ENCODE measurements at regions not wholly inside any gene's neighbourhood (a gene's known extent, or its start where the extent isn't known, plus 50 kb on each side); places are given as distances from the start of the nearest gene placed in this dataset.

DNA sequence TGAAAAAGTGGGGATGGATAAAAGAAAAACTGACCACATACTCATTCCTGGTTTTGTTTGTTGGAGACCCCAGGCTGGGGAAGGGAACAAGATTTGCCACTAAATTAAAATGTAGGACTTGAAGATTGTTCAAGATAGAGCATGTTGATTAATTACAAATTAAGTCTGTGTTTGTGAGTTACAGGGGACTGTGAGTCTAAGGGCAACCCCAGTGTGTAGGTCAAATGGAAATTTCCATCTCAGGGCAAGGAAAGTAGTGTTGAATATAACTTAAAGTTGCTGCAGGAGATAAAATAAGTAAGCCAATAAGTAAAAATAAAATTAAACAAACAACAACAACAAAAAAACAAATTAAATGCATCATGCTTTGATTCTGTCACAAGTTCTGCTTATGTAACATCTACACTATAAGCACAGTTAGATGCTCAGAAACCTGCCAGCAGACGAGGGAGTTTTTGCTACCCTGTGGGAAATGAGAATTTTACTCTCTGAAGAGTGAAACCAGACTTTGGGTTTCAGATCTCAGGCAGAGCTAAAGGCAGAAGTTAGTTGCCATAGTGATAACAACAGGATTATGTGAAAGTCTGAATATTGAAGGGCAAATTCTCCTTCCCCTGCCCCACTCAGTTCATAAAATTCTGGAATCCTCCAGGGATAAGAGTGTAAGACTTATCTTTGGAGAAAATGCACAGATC, 352.3 kb downstream of the GRXCR1 start:
- no peak for DNase-seq

GRCh38 chr4:43251841-43252240, 359.3 kb downstream of the GRXCR1 start:
- DNase-seq, result no peak

GRCh38 chr4:43253541-43253940, 361.0 kb downstream of the GRXCR1 start:
- no peak for DNase-seq

GRCh38 chr4:43264730-43265129, 372.2 kb downstream of the GRXCR1 start:
- no peak for DNase-seq

- DNase-seq, result no peak
Observed at GRCh38 chr4:43271946-43272345, 379.4 kb downstream of the GRXCR1 start.

- DNase-seq, result no peak
Observed at GRCh38 chr4:43274376-43274775, 381.9 kb downstream of the GRXCR1 start.

- DNase-seq, result no peak
Observed at GRCh38 chr4:43275779-43276178, 383.3 kb downstream of the GRXCR1 start.

DNA sequence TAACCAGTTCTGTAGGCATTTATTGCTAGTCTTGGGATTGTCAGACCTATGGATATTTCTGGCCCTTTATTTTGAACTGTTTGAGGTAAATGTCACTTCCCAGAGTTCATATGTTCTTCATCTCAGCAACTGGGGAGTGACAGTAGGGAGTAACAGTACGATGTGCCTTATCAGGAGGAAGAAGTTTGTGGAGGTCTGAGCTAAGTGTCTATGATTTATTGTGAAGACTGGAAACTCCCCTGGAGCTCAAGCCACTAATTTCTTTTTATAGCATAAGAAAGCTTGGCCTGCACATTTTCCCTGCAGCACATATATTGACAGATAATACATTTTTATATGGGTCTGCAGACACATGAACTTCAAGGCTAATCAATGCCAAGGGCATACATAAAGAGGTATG, 383.8 kb downstream of the GRXCR1 start:
- no peak for DNase-seq

DNA sequence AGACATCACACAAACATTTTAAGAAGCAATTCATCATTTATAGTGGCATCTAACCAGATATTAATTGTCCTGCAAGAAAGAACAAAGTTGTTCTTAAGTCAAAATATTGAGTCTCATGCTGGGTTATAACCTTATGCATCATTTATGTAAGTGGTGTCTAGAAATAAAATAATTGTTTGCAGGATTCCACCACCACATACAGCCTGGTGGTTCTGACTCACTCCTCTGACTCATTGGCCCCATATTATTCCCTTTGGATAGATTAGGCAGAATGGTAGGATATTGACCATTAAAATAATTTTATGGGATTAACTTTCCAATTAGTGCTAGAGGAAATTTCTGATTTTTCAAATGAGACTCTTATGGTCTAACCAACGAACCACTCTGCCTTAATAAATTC, 384.5 kb downstream of the GRXCR1 start:
- no peak for DNase-seq

DNA sequence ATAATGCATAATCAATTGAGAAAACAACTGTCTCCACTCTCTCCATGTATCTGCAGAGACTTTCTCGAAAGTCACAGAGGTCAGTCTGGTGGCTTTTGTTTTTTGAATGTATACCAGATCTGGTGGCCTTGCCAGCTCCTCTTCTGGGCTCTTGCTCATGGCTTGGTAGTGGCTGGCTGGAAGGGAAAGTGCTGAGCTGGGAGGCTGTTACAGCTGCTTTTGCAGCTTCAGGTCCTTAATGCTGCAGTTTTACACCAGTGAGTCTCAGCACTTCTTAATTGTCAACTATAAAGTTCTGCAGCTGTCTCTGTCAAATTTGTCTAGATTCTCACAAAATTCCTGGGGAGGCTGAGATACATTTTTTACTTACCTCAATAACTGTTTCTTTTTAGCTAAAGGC, 390.0 kb downstream of the GRXCR1 start:
- no peak for DNase-seq

DNA sequence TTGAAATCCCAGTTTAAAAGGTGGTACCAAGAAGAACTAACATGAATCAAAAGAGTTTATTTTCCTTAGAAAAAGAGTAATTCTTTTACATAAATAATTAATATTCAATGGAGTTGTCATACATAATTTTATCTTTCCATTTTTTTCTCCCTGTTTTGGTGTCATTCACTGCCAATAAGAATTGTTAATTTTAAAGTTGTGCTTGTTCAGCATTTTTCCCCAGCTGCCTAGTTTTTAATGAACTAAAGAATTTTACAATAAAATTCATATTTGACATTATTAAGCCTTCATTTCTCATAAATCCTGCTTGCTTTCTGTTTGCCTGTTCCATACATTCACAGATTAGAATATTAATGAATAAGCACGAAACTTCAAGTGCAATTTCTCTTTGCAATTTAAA, 393.6 kb downstream of the GRXCR1 start:
- DNase-seq, result no peak

- DNase-seq, result no peak
Observed at GRCh38 chr4:43296946-43297528, 404.5 kb downstream of the GRXCR1 start.

- DNase-seq, result no peak
Observed at GRCh38 chr4:43316813-43317212, 424.3 kb downstream of the GRXCR1 start.

- DNase-seq, result no peak
Observed at GRCh38 chr4:43325220-43325967, 432.9 kb downstream of the GRXCR1 start.

GRCh38 chr4:43330288-43330687, 437.8 kb downstream of the GRXCR1 start:
- no peak for DNase-seq

GRCh38 chr4:43331226-43332051, 438.9 kb downstream of the GRXCR1 start:
- DNase-seq, result no peak

DNA sequence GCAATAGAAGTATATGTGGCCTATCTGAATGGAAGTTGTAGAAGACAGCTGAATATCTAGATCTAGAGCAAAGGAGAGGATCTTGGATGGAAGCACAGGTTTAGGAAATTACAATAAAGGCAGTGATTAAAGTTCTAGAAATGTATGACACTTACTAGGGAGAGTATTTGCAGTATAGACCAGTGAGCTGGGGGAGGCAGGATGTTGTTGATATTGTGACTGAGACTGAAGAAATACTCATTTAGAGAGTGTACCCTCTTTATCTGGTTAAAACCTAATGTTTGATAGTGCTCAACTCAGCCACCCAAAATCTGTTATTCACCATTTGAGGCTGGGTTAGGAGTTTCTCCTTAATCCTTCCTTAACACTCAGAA, 439.5 kb downstream of the GRXCR1 start:
- no peak for DNase-seq

GRCh38 chr4:43337707-43338106, 445.2 kb downstream of the GRXCR1 start:
- no peak for DNase-seq

- DNase-seq, result no peak
Observed at GRCh38 chr4:43339435-43339834, 446.9 kb downstream of the GRXCR1 start.

GRCh38 chr4:43341741-43342140, 449.2 kb downstream of the GRXCR1 start:
- DNase-seq, result no peak

DNA sequence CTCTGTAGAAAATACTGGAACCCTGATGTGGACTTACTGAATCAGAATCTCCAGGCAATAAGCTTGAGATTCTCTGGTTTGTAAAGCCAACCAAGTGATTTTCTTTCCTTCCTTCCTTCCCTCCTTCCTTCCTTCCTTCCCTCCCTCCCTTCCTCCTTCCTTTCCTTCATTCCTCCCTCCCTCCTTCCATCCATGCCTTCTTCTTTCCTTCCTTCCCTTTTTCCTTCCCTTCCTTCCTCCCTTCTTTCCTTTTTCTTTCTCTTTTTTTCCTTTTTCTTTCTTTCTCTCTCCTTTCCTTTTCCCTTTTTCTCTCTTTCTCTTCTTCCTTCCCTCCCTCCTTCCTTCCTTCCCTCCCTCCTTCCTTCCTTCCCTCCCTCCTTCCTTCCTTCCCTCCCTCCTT, 450.8 kb downstream of the GRXCR1 start:
- no peak for DNase-seq

GRCh38 chr4:43345323-43345925, 452.9 kb downstream of the GRXCR1 start:
- DNase-seq, result no peak

- DNase-seq, result no peak
Observed at GRCh38 chr4:43348591-43348990, 456.1 kb downstream of the GRXCR1 start.

Data from AML-193 (cell line).